ENCODE measurements at regions not wholly inside any gene's neighbourhood (a gene's known extent, or its start where the extent isn't known, plus 50 kb on each side); places are given as distances from the start of the nearest gene placed in this dataset.
A peak's percentile ranks its signal among the peaks of the same experiment; 100 is the strongest.

DNA sequence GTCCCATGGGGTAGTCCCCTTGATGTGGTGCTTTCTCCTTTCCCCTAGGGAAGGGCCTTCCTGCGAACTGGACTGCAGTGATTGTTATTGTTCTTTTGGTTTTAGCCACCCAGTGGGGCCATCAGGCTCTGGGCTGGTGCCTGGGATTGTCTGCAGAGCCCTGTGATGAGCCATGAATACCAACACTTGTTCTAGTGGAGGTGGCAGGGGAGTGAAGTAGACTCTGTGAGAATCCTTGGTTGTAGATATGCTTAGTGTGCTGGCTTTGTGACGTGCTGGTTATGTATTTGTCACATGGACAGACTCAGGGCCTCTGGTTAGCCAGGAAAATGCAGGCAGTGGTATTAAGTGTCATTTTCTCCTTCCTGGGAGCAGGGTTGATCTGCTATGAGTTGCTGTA, 51.8 kb upstream of the NDUFB4 start:
- no peak for DNase-seq (ENCODE audit: low read depth)

GRCh38 chr3:120536642-120537041, 59.5 kb upstream of the NDUFB4 start:
- no peak for DNase-seq (ENCODE audit: low read depth)

DNA sequence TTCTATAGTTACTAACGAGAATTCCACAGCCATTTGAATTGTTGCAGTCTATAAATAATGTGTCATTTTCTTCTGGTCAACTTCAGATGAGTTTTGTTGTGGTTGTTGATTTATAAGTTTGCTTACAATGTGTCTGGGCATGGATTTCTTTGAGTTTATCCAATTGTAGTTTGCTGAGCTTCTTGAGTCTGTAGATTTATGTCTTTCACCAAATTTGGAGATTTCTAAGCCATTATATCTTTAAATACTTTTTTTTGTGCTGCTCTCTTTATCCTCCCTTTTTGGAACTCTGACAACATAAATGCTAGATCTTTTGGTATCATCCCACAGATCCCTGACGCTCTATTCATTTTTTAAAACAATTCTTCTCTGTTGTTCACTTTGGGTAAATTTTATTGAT, 63.2 kb upstream of the NDUFB4 start:
- DNase-seq (ENCODE audit: low read depth): no peak

GRCh38 chr3:120528163-120528562, 68.0 kb upstream of the NDUFB4 start:
- no peak for DNase-seq (ENCODE audit: low read depth)

GRCh38 chr3:120526011-120526870, 69.9 kb upstream of the NDUFB4 start:
- DNase-seq (ENCODE audit: low read depth): no peak

GRCh38 chr3:120524171-120524923, 71.8 kb upstream of the NDUFB4 start:
- DNase-seq (ENCODE audit: low read depth): peak; percentile 16

GRCh38 chr3:120516136-120516535, 65.3 kb upstream of the FSTL1 start:
- DNase-seq (ENCODE audit: low read depth): no peak

- DNase-seq (ENCODE audit: low read depth): no peak
Measured at GRCh38 chr3:120512655-120513054, 61.9 kb upstream of the FSTL1 start.

DNA sequence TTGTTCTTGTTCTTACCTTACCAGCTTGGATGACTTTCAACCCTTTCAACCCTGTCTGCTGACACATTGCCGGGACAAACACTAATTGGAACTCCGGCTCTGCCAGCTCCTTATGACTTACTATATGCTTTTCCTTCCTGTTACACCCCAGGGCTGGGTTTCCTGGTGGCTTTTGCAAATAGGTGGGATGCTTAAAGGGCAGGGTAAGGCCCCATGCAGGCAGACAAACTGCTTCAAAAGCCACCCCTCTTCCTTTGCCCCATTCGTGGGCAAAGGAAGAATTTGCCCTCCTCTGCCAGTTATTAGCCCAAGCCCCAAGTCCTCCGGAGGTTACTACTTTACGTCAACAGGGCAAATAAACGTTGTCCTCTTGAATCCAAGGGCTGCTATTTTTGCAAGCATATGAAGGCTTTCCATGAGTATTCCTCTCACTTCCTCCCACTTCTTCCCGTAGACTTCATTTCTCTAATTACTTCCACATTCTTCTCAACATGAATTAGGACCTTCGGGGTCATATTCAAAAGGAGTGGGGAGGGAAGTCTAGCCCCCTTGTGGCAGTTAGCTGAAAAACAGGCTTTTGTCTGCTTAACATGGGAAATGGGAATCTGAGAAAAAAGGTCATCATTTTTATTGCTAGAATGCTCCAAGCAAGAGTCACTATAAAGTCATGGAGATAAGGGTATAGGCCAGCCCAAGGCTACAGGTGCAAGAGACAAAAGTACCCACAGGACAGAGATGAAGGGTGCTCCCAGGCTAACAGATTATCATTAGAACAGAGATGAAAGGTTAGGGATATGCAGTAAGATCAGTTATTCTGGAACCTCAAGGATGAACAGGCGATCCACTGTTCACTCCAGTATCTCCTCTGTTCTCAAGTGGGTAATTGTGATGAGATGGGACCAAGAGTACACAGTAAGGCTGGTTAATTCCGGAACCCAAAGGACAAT, 56.3 kb upstream of the FSTL1 start:
- DNase-seq (ENCODE audit: low read depth): peak; percentile 60

- DNase-seq (ENCODE audit: low read depth): no peak
Measured at GRCh38 chr3:120506076-120506827, 55.5 kb upstream of the FSTL1 start.

- no peak for DNase-seq (ENCODE audit: low read depth)
Measured at GRCh38 chr3:120503727-120504616, 53.2 kb upstream of the FSTL1 start.

DNA sequence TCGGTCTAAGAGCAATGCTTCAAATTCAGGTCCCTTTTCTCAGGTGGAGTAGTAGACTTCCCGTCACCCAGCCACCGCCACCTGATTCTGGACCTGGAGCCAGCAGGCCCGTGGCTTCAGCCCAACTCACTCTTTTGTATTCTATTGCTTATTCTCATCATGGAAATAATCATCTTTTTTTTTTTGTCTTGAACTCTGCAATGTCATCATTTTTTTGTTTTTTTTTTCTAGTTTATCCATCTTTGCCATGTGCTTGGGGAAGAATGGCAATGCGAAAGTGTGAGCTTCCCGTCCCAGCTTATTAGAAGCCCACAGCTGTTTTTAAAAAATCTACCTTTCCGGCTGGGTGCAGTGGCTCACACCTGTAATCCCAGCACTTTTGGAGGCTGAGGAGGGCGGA, 51.3 kb upstream of the FSTL1 start:
- DNase-seq (ENCODE audit: low read depth): no peak

All from Daoy (cell line).